Osteoblast (primary cell): ENCODE measurements at regions not wholly inside any gene's neighbourhood (a gene's known extent, or its start where the extent isn't known, plus 50 kb on each side); places are given as distances from the start of the nearest gene placed in this dataset.

ENCODE experiments used
- DNase-seq: peaks from one replicate; pipeline ENCODE4 v3.0.0; 2011; ENCODE audit warnings: low spot score, mixed read lengths; ENCODE audit not compliant: insufficient read length; ENCODE audit errors: missing footprints
- H2AFZ ChIP-seq: 2 replicates; pipeline ENCODE4 v1.6.0; 2011; ENCODE audit warnings: mild to moderate bottlenecking, low read length
- H3K27ac ChIP-seq: 2 replicates; pipeline ENCODE4 v1.5.1; 2011; ENCODE audit warnings: mild to moderate bottlenecking, low read depth, low read length, moderate library complexity
- H3K27me3 ChIP-seq: 2 replicates; pipeline ENCODE4 v1.6.0; 2012; ENCODE audit warnings: mild to moderate bottlenecking, control low read depth, inconsistent platforms, low read length, moderate library complexity; ENCODE audit not compliant: insufficient read depth
- H3K36me3 ChIP-seq: 2 replicates; pipeline ENCODE4 v1.5.1; 2011; ENCODE audit warnings: mild to moderate bottlenecking, low read length, control low read depth, moderate library complexity; ENCODE audit not compliant: insufficient read depth
- H3K4me1 ChIP-seq: 2 replicates; pipeline ENCODE4 v1.5.1; 2011; ENCODE audit warnings: mild to moderate bottlenecking, low read length, control low read depth, moderate library complexity; ENCODE audit not compliant: insufficient read depth
- H3K4me2 ChIP-seq: 2 replicates; pipeline ENCODE4 v1.6.0; 2011; ENCODE audit warnings: mild to moderate bottlenecking, low read length; ENCODE audit not compliant: insufficient read depth
- H3K4me3 ChIP-seq: fragments of 200-600 bp; sonication (generic); 3 replicates; pipeline ENCODE4 v1.5.1; 2012; ENCODE audit warnings: mild to moderate bottlenecking, low read length, inconsistent platforms; ENCODE audit not compliant: insufficient read depth
- H3K79me2 ChIP-seq: 2 replicates; pipeline ENCODE4 v1.6.0; 2012; ENCODE audit warnings: mild to moderate bottlenecking, low read length, control low read depth, inconsistent platforms; ENCODE audit not compliant: insufficient read depth
- H3K9me3 ChIP-seq: 2 replicates; pipeline ENCODE4 v1.5.1; 2011; ENCODE audit warnings: low read depth, low read length, control low read depth
- H4K20me1 ChIP-seq: 2 replicates; pipeline ENCODE4 v1.6.0; 2012; ENCODE audit warnings: mild to moderate bottlenecking, low read length, control low read depth; ENCODE audit not compliant: insufficient read depth
- CTCF ChIP-seq: IDR thresholded peaks from 2 replicates; pipeline ENCODE4 v1.5.1; 2011; ENCODE audit warnings: mild to moderate bottlenecking, low read depth, low read length, moderate library complexity; ENCODE audit errors: extremely low read depth

- H3K79me2 ChIP-seq, result no peaks in the 10 kb centered on the region
- peak; percentile 84 for TF ChIP-seq CTCF
- H3K4me2 ChIP-seq, result no peak overlapping the region
- peaks cover 8% of the 10 kb centered on the region for H3K27me3 ChIP-seq
- no peaks in the 10 kb centered on the region for H3K9me3 ChIP-seq
- no peaks in the 10 kb centered on the region for H3K4me1 ChIP-seq
- no peak overlapping the region for H3K27ac ChIP-seq
- H4K20me1 ChIP-seq, result no peaks in the 10 kb centered on the region
- no peaks in the 10 kb centered on the region for H3K36me3 ChIP-seq
- peak; percentile 86 for DNase-seq
- H3K4me3 ChIP-seq, result no peak overlapping the region
- H2AFZ ChIP-seq, result no peak overlapping the region
Observed at GRCh38 chr10:30534465-30535144, 94.9 kb downstream of the LYZL2 start.

GRCh38 chr10:30531751-30532530 is 97.6 kb downstream of the LYZL2 start:
- Histone ChIP-seq H3K27me3 (peaks cover 8% of the 10 kb centered on the region), H3K79me2 (no peaks in the 10 kb centered on the region), H4K20me1 (no peaks in the 10 kb centered on the region), H3K9me3 (no peaks in the 10 kb centered on the region), H3K4me1 (no peaks in the 10 kb centered on the region), H3K4me3 (no peak overlapping the region), H3K4me2 (no peak overlapping the region), H3K27ac (no peak overlapping the region), H3K36me3 (no peaks in the 10 kb centered on the region), H2AFZ (no peak overlapping the region)
- no peak for DNase-seq
- TF ChIP-seq CTCF, result no peak

- no peak for TF ChIP-seq CTCF
- Histone ChIP-seq H3K27ac (no peak overlapping the region), H3K27me3 (no peaks in the 10 kb centered on the region), H3K4me3 (no peak overlapping the region), H3K9me3 (no peaks in the 10 kb centered on the region), H4K20me1 (no peaks in the 10 kb centered on the region), H3K4me2 (peak overlapping the region; percentile 48), H3K4me1 (no peaks in the 10 kb centered on the region), H3K79me2 (no peaks in the 10 kb centered on the region), H3K36me3 (no peaks in the 10 kb centered on the region), H2AFZ (peak overlapping the region; percentile 74)
- DNase-seq, result no peak
Observed at GRCh38 chr10:30529373-30529998, 95.5 kb downstream of the MAP3K8 start.

GRCh38 chr10:30528429-30528786 is 94.4 kb downstream of the MAP3K8 start:
- TF ChIP-seq CTCF, result no peak

More at GRCh38 chr10:30528429-30528786, 94.4 kb downstream of the MAP3K8 start:
- Histone ChIP-seq H3K27me3 (no peaks in the 10 kb centered on the region), H2AFZ (no peak overlapping the region), H3K9me3 (no peaks in the 10 kb centered on the region), H3K4me1 (no peaks in the 10 kb centered on the region), H3K4me3 (no peak overlapping the region), H3K79me2 (no peaks in the 10 kb centered on the region), H3K27ac (no peak overlapping the region), H3K4me2 (no peak overlapping the region), H3K36me3 (no peaks in the 10 kb centered on the region), H4K20me1 (no peaks in the 10 kb centered on the region)
- no peak for DNase-seq
